OCI-LY7 (cell line): ENCODE measurements at regions not wholly inside any gene's neighbourhood (a gene's known extent, or its start where the extent isn't known, plus 50 kb on each side); places are given as distances from the start of the nearest gene placed in this dataset.

Experiments
- BruUV-seq: library from RNA; stranded (reverse); fragments of 400-500 nt; replicated peaks from 2 replicates; lab custom pipeline; 2021; lab: Mats Ljungman, UMichigan
- CTCF ChIA-PET: fragments of 300-600 bp; sonication (Branson Sonifier 250); formaldehyde crosslinking; loops from one replicate; lab custom pipeline; 2022; ENCODE audit warnings: antibody characterized with exemption; ENCODE audit not compliant: unreplicated experiment; lab: Charles Lee
- POLR2A ChIA-PET: fragments of 300-600 bp; sonication (Branson Sonifier 250); formaldehyde crosslinking; loops from one replicate; lab custom pipeline; 2022; ENCODE audit warnings: antibody characterized with exemption; lab: Charles Lee
- DNase-seq: peaks from one replicate; pipeline ENCODE4 v3.0.0-alpha.2; 2015; ENCODE audit warnings: low spot score
- H2AFZ ChIP-seq: fragments of 200-600 bp; sonication (generic), shearing (Covaris generic); 2 replicates; pipeline ENCODE4 v1.6.1; 2014; ENCODE audit warnings: mild to moderate bottlenecking, antibody characterized with exemption, low read length, moderate library complexity
- H3K27ac ChIP-seq: fragments of 200-600 bp; sonication (generic); 2 replicates; pipeline ENCODE4 v1.5.1; 2014; ENCODE audit warnings: mixed run types, low read depth, mild to moderate bottlenecking, moderate library complexity, low read length, inconsistent platforms; ENCODE audit not compliant: poor library complexity, severe bottlenecking
- H3K36me3 ChIP-seq: fragments of 200-600 bp; sonication (generic); 2 replicates; pipeline ENCODE4 v1.6.1; 2014; ENCODE audit warnings: mild to moderate bottlenecking, antibody characterized with exemption, low read length, moderate library complexity, mixed read lengths; ENCODE audit not compliant: insufficient read depth
- H3K4me1 ChIP-seq: fragments of 200-600 bp; sonication (generic); 2 replicates; pipeline ENCODE4 v1.5.1; 2014; ENCODE audit warnings: mild to moderate bottlenecking, low read length; ENCODE audit not compliant: insufficient read depth, poor library complexity, severe bottlenecking
- H3K4me2 ChIP-seq: fragments of 200-600 bp; sonication (generic); 2 replicates; pipeline ENCODE4 v1.6.1; 2014; ENCODE audit warnings: mild to moderate bottlenecking, low read length
- H3K4me3 ChIP-seq: fragments of 200-600 bp; sonication (generic); 2 replicates; pipeline ENCODE4 v1.5.1; 2014; ENCODE audit warnings: mild to moderate bottlenecking, low read depth, low read length; ENCODE audit not compliant: poor library complexity, severe bottlenecking
- H3K79me2 ChIP-seq: fragments of 200-600 bp; sonication (generic); 2 replicates; pipeline ENCODE4 v1.6.1; 2016; ENCODE audit warnings: low read depth, mild to moderate bottlenecking, low read length, moderate library complexity, mixed read lengths; ENCODE audit not compliant: insufficient read depth
- H3K9me2 ChIP-seq: fragments of 200-600 bp; sonication (generic); 2 replicates; pipeline ENCODE4 v1.6.1; 2016; ENCODE audit warnings: mild to moderate bottlenecking, low read length, mixed read lengths; ENCODE audit not compliant: insufficient read depth
- H3K9me3 ChIP-seq: fragments of 200-600 bp; sonication (generic); 2 replicates; pipeline ENCODE4 v1.6.1; 2014; ENCODE audit warnings: mild to moderate bottlenecking, mixed run types, low read length, mixed read lengths
- H4K20me1 ChIP-seq: fragments of 200-600 bp; sonication (generic); 2 replicates; pipeline ENCODE4 v1.6.1; 2014; ENCODE audit warnings: mild to moderate bottlenecking, antibody characterized with exemption, low read length, moderate library complexity, mixed read lengths; ENCODE audit not compliant: insufficient read depth
- CTCF ChIP-seq: fragments of 200-600 bp; sonication (generic); conservative IDR thresholded peaks from 2 replicates; pipeline ENCODE4 v1.5.1; 2014; ENCODE audit warnings: mild to moderate bottlenecking, antibody characterized with exemption, low read length, moderate library complexity, mixed read lengths
- EZH2phosphoT487 ChIP-seq: fragments of 200-600 bp; sonication (generic); IDR thresholded peaks from 2 replicates; pipeline ENCODE4 v1.6.1; 2018; ENCODE audit warnings: low read depth, borderline replicate concordance, mild to moderate bottlenecking, mixed run types, antibody characterized with exemption, low read length, moderate library complexity, mixed read lengths
- intact Hi-C: fragments of 100-400 bp; cut with micrococcal nuclease; formaldehyde crosslinking; loops from one replicate; pipeline ENCODE4 v1.10.0; 2022; ENCODE audit not compliant: unreplicated experiment

- no TSS peak for BruUV-seq
- POLR2A ChIA-PET: no interaction called here
Measured at GRCh38 chr2:128543646-128544045, 225.0 kb upstream of the HS6ST1 start.

GRCh38 chr2:128544321-128545037 is 225.8 kb upstream of the HS6ST1 start:
- DNase-seq: no peak
- H3K4me1 ChIP-seq: no peaks in the 10 kb centered on the region
- no peak for TF ChIP-seq EZH2phosphoT487
- no peak for TF ChIP-seq CTCF
- no peaks in the 10 kb centered on the region for H3K36me3 ChIP-seq
- no peaks in the 10 kb centered on the region for H4K20me1 ChIP-seq
- no peaks in the 10 kb centered on the region for H3K9me3 ChIP-seq
- H3K4me3 ChIP-seq: no peak overlapping the region
- intact Hi-C loops: no loop called here
- ChIA-PET CTCF (no interaction called here), POLR2A (no interaction called here)
- no TSS peak for BruUV-seq
- no peak overlapping the region for H2AFZ ChIP-seq
- H3K27ac ChIP-seq: no peak overlapping the region
- no peaks in the 10 kb centered on the region for H3K79me2 ChIP-seq
- H3K9me2 ChIP-seq: no peaks in the 10 kb centered on the region
- H3K4me2 ChIP-seq: no peak overlapping the region

More at GRCh38 chr2:128543646-128544045, 225.0 kb upstream of the HS6ST1 start:
- Histone ChIP-seq H3K79me2 (no peaks in the 10 kb centered on the region), H3K27ac (no peak overlapping the region), H3K4me3 (no peak overlapping the region), H3K4me1 (no peaks in the 10 kb centered on the region), H2AFZ (no peak overlapping the region), H4K20me1 (no peaks in the 10 kb centered on the region), H3K9me2 (no peaks in the 10 kb centered on the region), H3K9me3 (no peaks in the 10 kb centered on the region), H3K4me2 (no peak overlapping the region), H3K36me3 (no peaks in the 10 kb centered on the region)
- DNase-seq: no peak
- intact Hi-C loops: no loop called here
- TF ChIP-seq CTCF (no peak), EZH2phosphoT487 (no peak)
- CTCF ChIA-PET: no interaction called here

- H3K36me3 ChIP-seq: no peaks in the 10 kb centered on the region
- no peak overlapping the region for H3K4me2 ChIP-seq
- no peak overlapping the region for H3K27ac ChIP-seq
- no TSS peak for BruUV-seq
- H3K9me3 ChIP-seq: no peaks in the 10 kb centered on the region
- H3K4me1 ChIP-seq: no peaks in the 10 kb centered on the region
- DNase-seq: no peak
- no peaks in the 10 kb centered on the region for H4K20me1 ChIP-seq
- no peak overlapping the region for H3K4me3 ChIP-seq
- ChIA-PET CTCF (no interaction called here), POLR2A (interaction anchor here (0.5 kb wide), 1 partner anchor 25 kb away, joined by 3 read pairs; no protein-coding TSS in a partner anchor)
- no peak for TF ChIP-seq CTCF
- no peak for TF ChIP-seq EZH2phosphoT487
- H3K79me2 ChIP-seq: no peaks in the 10 kb centered on the region
- H2AFZ ChIP-seq: no peak overlapping the region
- H3K9me2 ChIP-seq: no peaks in the 10 kb centered on the region
- intact Hi-C loops: no loop called here
Measured at GRCh38 chr2:128545085-128545484, 226.4 kb upstream of the HS6ST1 start.
